ENCODE measurements at regions not wholly inside any gene's neighbourhood (a gene's known extent, or its start where the extent isn't known, plus 50 kb on each side); places are given as distances from the start of the nearest gene placed in this dataset.
"Not testable (repeated sequence)": the region's sequence is repeated elsewhere in the genome, so short reads cannot be mapped to it uniquely, and the experiment has no call there.

GRCh38 chr3:182136008-182136910 lies 424.5 kb downstream of the SOX2 start:
- DNase-seq (ENCODE audit: low read depth in 2 of 2), result no peak

- DNase-seq (ENCODE audit: low read depth in 2 of 2), result no peak
Measured at GRCh38 chr3:182138393-182138792, 426.7 kb downstream of the SOX2 start.

GRCh38 chr3:182139627-182140357 lies 428.1 kb downstream of the SOX2 start:
- DNase-seq (ENCODE audit: low read depth in 2 of 2), result no peak

GRCh38 chr3:182142928-182143327 lies 431.2 kb downstream of the SOX2 start:
- no peak for DNase-seq (ENCODE audit: low read depth in 2 of 2)

GRCh38 chr3:182143903-182144302 lies 432.2 kb downstream of the SOX2 start:
- no peak for DNase-seq (ENCODE audit: low read depth in 2 of 2)

GRCh38 chr3:182148360-182148759 lies 436.6 kb downstream of the SOX2 start:
- DNase-seq (ENCODE audit: low read depth in 2 of 2), result no peak

- DNase-seq (ENCODE audit: low read depth in 2 of 2), result no peak
Measured at GRCh38 chr3:182149594-182149993, 437.9 kb downstream of the SOX2 start.

GRCh38 chr3:182156326-182156725 lies 444.6 kb downstream of the SOX2 start:
- DNase-seq (ENCODE audit: low read depth in 2 of 2), result not testable (repeated sequence)

GRCh38 chr3:182165234-182165633 lies 453.5 kb downstream of the SOX2 start:
- DNase-seq (ENCODE audit: low read depth in 2 of 2), result no peak

GRCh38 chr3:182172534-182172933 lies 460.8 kb downstream of the SOX2 start:
- DNase-seq (ENCODE audit: low read depth in 2 of 2), result no peak

GRCh38 chr3:182178488-182179200 lies 466.9 kb downstream of the SOX2 start:
- no peak for DNase-seq (ENCODE audit: low read depth in 2 of 2)

GRCh38 chr3:182179631-182180030 lies 467.9 kb downstream of the SOX2 start:
- no peak for DNase-seq (ENCODE audit: low read depth in 2 of 2)

GRCh38 chr3:182180654-182181385 lies 469.1 kb downstream of the SOX2 start:
- no peak for DNase-seq (ENCODE audit: low read depth in 2 of 2)

- DNase-seq (ENCODE audit: low read depth in 2 of 2), result no peak
Measured at GRCh38 chr3:182182531-182182968, 470.8 kb downstream of the SOX2 start.

GRCh38 chr3:182183716-182184430 lies 472.1 kb downstream of the SOX2 start:
- DNase-seq (ENCODE audit: low read depth in 2 of 2), result no peak

GRCh38 chr3:182185313-182185712 lies 473.6 kb downstream of the SOX2 start:
- DNase-seq (ENCODE audit: low read depth in 2 of 2), result no peak

GRCh38 chr3:182190056-182190455 lies 478.3 kb downstream of the SOX2 start:
- DNase-seq (ENCODE audit: low read depth in 2 of 2), result no peak

- DNase-seq (ENCODE audit: low read depth in 2 of 2), result no peak
Measured at GRCh38 chr3:182198345-182198744, 486.6 kb downstream of the SOX2 start.

GRCh38 chr3:182201456-182202168 lies 489.9 kb downstream of the SOX2 start:
- no peak for DNase-seq (ENCODE audit: low read depth in 2 of 2)

- DNase-seq (ENCODE audit: low read depth in 2 of 2), result no peak
Measured at GRCh38 chr3:182212479-182213076, 500.9 kb downstream of the SOX2 start.
